ENCODE measurements at regions not wholly inside any gene's neighbourhood (a gene's known extent, or its start where the extent isn't known, plus 50 kb on each side); places are given as distances from the start of the nearest gene placed in this dataset.

GRCh38 chr20:16653266-16653665 is 76.6 kb upstream of the SNRPB2 start:
- no peak for TF ChIP-seq CTCF (IDR thresholded peaks at IDR 0.05)
- TF ChIP-seq POLR2AphosphoS5 (IDR thresholded peaks at IDR 0.05; ENCODE audit: low read depth, low read length) = no peak
- no peak for TF ChIP-seq GABPA (IDR thresholded peaks at IDR 0.05; ENCODE audit: low read depth)
- TF ChIP-seq TCF12 (IDR thresholded peaks at IDR 0.05) = no peak
- TF ChIP-seq REST (IDR thresholded peaks at IDR 0.05; ENCODE audit: low read depth, low read length) = no peak
- no peak for TF ChIP-seq SMC3 (IDR thresholded peaks at IDR 0.05; ENCODE audit: low read depth, low read length)
- TF ChIP-seq JUND (IDR thresholded peaks at IDR 0.05) = no peak
- no peak for TF ChIP-seq TAF1 (IDR thresholded peaks at IDR 0.05; ENCODE audit: borderline replicate concordance, low read depth, low read length)
- no peak for TF ChIP-seq RXRA (IDR thresholded peaks at IDR 0.05; ENCODE audit: borderline replicate concordance, low read depth)

All from SK-N-SH (cell line).